NCI-H128 (cell line): ENCODE measurements at regions not wholly inside any gene's neighbourhood (a gene's known extent, or its start where the extent isn't known, plus 50 kb on each side); places are given as distances from the start of the nearest gene placed in this dataset.

Source experiments
- DNase-seq: peaks from one replicate; lab custom pipeline; 2025; ENCODE audit not compliant: unreplicated experiment; lab: John Stamatoyannopoulos, UW

DNA sequence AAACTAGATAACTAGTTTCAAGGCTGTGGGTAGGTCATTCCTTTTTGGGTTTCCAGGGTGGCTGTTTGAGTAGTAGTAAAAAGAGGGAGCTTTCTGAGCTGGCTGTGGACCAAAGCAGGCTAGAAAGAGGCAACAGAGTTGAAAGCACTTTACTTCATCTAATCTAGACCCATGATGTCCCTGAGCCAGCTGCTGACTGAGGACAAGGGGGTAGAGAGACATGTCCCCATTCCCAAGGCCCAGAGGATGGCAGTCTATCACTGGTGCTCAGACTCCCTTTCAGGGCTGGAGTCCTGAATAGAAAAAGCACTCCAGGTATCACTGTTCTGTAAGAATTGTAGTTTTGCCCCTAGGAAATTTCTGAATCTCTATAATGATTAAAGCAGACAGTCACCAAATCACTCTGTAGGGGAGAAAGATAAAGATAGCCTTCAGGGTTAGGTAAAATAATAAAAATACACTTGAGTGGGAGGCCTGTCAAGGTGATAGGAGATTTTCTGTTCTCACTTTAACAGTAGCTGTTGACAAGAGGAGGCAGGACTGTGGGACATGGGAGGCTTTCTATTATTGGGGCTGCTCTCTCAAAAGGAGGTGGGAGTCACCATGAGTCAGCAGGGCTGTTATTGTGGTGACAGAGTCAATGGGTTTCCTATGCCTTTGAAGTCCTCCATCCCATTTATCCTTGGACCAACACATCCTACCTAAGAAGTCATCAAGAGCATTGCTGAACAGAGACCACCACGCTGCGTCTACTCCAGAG, 190.2 kb upstream of the MPHOSPH6 start:
- DNase-seq: no peak

DNA sequence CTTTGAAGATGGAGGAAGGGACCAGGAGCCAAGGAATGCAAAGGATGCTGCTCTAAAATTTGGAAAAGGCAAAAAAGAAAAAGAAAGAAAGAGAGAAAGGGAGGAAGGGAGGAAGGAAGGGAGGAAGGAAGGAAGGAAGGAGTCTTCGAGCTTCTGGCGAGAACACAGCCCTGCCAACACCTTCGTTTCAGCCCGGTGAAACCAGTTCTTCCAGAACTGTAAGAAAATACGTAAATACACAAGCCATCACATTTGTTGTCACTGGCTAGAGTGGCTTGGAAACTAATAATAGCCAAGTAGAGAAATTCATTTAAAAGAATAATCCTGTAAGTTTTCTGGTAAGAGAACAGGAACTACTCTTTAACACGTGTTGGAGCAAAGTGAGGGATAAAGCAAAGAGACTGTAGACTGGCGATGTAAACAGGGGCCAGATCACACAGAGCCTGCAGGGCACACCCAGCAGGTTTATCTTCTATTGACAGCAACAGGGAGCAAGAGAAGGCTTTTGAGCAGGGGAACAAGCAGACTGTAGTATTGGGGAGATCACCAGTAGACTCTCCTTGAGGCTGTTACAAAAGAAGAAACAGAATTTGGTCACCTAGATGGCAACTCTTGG, 188.7 kb upstream of the MPHOSPH6 start:
- no peak for DNase-seq

DNA sequence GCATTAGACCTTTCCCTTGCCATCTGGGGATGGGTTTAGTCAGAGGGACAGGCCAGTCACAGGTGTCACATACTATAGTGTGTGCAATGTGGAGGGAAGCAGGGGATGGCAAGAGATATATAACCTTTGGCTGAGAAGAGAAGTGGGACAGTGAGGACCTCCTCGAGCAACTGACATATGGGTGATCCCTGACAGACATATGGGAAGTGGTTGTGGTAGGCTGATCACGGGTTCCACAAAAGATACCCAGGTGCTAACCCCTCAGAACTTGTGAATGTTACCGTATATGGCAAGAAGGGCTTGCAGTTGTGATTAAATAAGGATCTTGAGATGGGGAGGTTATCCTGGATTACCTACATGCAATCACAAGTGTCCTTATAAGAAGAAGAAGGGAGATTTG, 188.1 kb upstream of the MPHOSPH6 start:
- no peak for DNase-seq

DNA sequence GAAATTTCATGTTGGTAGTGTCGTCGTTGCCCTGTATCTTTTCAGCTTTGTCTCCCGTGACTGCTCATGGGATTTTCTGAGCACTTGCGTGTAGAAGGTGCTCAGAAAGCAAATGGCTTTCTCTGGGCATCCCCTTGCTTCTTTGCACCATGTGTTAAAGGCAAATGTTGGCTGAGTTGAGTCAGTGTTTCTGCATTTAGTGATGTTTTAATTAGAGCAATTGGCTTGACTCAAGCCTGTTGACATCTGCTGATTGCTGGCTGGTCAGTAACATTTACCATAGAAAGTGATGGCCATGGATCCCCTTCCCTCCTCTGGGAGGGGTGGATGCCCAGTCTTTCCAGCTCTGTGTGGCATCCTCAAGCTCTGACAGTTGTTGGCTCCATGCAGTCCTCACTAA, 187.2 kb upstream of the MPHOSPH6 start:
- no peak for DNase-seq

DNA sequence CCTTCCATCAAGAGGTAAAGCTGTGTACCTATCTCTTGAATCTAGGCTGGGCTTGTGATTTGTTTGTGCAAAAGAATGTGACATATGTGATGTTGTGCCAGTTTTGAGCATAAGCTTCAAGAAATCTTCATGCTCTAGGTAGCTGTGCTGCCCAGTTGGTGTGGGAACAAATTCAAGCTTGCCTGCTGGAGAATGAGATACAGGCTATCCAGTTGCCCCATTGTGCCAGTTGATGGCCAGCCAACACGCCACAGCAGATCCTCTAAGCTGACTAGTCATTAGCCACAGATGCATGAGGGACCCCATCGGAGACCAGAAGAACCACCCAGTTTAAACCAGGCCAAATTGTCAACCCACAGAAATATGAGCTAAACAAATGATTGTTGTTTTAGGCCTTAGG, 180.5 kb upstream of the MPHOSPH6 start:
- no peak for DNase-seq

DNA sequence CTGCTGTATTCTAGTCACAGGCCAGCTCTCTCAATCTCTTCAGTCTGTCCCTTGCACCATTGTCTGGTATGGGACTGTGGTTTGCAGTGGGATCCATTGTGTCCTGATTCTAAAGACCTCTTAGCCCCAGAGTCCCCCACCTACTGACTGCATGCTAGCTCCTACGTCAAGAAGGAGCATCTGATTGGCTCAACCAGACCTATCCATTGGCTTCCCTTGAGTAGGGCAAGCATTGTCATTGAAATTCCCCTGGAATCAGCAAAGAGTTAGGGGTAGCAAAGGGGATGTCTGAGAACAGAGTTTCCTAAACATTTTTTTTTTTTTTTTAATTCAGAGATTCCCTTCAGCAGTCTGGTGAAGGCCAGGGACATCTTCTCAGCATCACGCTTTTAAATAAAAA, 175.3 kb upstream of the MPHOSPH6 start:
- no peak for DNase-seq

DNA sequence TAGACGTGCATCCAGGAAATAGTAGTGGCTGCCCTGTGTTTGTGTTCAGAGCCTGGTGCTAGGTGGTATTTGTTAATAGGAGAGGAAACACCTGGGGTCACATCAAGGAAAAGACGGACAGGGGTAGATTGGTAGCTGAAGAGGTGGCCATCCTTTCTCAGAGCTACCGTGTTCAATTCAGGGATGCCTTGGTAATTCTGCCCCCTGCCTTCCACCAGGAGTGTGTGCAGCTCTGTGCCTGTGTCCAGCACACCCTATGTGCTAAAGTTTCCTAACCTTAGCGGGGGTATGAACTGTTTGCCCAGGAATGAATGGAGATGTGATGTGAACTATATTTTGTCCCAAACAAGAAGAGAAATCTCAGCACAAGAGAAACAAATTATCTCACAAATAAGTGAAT, 174.1 kb upstream of the MPHOSPH6 start:
- no peak for DNase-seq

DNA sequence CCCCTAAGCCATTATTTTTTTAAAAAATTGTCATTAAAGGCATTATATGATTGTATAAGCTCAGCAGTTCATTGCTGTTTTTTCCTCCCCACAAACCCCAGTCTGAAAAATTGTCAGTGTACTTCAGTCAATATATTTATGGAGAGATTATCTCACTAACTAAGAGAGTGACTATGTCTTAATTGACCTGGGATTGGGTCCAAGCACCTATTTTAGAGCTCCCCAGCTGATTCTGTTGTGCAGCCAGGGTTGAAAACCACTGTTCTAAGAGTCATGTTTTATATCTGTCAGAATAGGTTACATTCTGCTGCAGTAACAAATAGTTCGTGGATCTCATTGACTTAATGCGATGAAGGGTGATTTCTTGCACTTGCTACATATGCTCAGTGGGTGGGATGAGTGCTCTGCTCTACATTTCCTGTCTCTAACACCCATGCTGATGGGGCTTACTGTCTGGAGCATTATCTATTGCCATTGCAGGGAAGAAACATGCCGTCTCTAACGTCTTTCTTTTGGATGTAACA, 171.2 kb upstream of the MPHOSPH6 start:
- DNase-seq: no peak

DNA sequence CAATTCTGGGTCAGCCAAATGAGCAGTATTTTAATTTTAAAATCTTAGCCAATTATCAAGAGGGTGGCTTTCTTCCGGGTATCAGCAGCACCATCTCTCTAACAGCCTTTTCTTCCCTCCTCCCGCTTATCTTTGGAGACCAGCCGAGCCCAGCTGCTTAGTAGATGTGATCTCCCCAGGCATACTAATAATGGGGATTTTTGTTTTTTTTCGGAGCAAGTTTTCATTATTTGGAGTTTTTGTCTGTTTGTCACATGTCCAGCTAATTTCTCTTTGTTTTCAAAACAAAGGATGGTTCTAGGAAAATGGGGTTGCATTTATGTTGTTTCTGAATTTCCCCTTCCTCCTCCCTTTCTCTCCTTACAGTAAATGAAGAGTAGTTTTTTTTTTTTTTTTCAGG, 170.5 kb upstream of the MPHOSPH6 start:
- DNase-seq: no peak

DNA sequence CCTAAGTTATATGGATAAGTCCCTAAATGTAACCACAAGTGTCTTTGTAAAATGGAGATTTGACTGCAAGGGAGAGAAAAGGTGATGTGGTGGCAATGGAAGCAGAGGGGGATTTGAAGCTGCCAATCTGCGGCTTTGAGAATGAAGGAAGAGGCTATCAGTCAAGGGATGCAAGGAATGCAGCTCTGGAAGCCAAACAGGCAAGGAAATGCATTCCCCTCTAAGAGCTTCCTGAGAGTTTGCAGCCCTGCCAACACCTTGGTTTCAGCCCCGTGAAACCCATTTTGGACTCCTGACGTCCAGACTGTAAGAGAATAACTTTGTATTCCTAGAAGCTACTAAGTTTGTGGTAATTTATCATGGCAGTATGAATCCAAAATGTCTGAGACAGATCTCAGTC, 167.3 kb upstream of the MPHOSPH6 start:
- DNase-seq: no peak

DNA sequence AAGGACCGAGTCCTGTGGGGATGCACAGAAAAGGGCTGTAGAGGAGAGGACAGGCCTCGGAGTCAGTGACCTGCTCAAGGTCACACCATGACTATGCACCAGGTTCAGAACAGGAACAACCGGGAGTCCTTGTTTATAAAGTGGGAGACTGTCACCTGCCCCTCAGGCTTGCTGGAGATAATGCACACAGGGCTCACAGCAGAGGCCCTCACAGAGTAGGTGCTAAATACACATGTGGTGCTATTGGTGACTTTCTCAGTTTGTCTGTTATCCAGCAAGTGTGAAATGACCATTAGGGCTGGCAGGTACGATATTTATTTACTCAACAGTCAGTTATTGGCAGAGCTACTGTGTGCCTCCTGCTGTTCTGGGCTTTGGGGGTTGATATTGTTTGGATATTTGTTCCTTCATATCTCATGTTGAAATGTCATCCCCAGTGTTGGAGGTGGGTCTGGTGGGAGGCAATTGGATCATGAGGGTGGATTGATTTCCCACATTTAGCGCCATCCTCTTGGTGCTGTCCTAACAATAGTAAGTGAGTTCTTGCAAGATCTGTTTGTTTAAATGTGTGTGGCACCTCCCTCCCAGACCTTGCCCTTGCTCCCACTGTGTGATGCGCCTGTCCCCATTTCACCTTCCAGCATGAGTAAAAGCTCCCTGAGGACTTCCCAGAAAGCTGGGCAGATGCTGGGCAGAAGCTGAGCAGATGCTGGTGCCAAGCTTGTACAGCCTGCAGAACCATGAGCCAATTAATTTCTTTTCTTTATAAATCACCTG, 162.1 kb upstream of the MPHOSPH6 start:
- no peak for DNase-seq

DNA sequence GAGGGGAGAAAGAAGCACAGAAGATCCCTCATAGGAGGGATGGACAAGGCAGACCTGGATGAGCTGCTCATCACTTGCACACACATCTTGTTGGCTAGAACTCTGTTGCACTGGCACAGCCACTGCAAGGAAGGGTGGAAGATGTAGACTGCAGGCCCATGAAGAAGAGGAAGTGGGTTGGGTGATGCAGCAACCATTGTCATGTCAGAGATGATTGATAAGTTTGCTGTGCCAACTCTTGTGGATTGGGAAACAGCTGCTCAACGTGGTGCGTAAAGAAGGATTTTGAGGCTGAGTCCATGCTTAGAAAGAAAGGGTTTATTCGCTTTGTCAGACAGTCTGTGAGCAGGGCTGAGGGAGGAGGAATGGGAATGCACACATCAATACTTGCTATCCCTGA, 161.4 kb upstream of the MPHOSPH6 start:
- DNase-seq: no peak

DNA sequence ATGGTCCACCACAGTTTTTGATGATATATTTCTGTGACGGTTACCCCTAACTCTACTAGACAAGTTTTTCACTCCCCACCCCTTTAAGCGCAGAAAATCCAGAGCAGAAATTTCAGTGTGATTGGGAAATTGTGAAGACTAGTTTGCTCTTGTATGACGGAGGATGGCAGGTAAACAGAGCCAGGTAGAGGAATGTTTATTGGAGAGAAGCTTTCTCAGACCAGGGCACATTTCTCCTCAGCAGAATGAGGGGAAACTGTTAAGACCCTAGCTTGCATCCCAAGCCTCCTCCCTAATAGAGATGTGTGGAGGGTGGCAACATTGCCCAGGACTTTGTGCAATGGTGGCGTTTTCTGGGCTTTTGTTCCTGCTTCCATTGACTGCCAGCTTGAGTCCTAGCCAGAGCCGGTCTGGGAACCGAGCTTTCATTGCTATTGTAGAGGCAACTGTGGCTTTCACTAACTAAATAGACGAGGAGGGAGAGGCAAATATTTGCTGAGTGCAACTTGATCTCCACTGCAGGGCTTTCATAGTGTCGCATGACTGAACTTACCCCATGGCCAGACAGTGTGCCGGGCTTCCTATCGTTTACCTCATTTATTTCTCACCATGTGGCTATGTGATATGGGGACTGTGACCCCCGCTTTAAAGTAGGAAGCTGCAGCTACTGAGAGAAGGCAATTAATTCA, 159.6 kb upstream of the MPHOSPH6 start:
- DNase-seq: peak; percentile 49

DNA sequence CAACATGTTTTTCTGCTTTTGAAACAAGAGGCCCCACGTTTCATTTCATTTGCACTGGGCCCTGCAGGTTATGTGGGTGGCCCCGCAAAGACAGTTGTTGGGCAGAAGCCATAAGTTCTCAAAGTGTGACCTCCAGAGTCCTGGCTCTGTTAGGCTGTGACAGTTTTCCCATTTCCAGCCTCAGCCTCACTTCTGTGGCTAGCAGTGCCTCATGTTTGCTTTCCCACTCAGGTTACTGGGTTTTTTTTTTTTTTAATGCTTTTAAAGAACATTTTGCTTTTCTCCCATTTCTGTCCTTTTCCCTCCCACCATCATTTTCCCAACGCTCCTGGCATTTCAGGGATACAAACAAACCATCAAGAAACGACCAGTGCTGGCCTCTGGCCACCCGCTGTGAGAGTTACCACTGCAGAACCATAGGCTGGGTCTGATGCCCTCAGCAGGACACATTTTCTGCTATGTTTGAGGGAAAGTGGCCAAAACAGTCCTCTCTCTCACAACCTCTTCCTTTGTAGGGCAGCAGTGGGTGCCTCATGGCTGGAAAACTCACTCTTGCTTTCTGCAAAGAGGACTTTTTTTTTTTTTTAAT, 159.0 kb upstream of the MPHOSPH6 start:
- no peak for DNase-seq

DNA sequence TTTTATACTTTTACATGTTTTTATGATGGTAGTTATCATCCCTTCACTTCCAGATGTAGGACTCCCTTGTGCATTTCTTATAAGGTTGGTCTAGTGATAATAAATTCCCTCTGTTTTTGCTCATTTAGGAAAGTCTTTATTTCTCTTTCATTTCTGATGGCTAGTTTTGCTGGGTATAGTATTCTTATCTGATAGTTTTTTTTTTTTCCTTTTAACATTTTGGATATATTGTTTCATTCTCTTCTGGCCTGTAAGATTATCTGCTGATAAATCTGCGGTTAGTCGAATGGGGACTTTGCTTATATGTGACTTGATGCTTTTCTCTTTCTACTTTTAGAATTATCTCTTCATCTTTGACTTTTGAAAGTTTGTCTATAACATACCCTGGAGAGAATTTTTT, 153.1 kb upstream of the MPHOSPH6 start:
- DNase-seq: no peak

DNA sequence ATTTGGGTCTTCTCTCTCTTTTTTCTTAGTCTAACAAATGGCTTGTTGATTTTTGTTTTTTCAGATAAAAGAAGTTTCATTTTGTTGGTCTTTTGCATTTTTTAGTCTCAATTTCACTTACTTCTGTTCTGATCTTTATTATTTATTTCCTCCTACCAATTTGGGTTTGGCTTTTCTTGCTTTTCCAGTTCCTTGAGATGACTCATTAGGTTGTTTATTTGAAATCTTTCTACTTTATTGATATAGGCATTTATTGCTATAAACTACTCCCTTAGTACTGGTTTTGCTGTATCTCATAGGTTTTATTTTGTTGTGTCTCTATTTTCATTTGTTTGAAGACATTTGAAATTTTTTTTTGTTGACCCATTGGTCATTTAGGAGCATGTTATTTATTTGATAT, 152.2 kb upstream of the MPHOSPH6 start:
- no peak for DNase-seq

DNA sequence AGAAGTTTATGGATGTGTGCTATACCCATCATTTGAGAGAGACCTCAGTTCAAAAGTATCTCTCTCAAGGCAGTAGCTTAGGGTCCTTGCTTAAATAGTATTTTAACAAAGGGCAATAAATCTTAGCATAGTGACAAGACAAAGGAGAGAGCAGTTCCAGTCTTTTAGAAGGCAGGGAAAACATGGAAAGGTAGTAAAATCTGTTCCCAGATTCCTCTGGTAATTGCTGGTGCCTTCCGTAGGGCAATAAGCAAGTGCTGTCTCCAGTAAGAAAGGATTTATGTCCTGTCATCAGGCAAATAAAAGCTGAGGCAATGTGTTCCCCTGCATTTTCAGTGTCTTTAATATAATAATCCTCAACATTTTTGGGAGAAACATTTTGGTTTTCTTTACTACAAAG, 149.0 kb upstream of the MPHOSPH6 start:
- no peak for DNase-seq

DNA sequence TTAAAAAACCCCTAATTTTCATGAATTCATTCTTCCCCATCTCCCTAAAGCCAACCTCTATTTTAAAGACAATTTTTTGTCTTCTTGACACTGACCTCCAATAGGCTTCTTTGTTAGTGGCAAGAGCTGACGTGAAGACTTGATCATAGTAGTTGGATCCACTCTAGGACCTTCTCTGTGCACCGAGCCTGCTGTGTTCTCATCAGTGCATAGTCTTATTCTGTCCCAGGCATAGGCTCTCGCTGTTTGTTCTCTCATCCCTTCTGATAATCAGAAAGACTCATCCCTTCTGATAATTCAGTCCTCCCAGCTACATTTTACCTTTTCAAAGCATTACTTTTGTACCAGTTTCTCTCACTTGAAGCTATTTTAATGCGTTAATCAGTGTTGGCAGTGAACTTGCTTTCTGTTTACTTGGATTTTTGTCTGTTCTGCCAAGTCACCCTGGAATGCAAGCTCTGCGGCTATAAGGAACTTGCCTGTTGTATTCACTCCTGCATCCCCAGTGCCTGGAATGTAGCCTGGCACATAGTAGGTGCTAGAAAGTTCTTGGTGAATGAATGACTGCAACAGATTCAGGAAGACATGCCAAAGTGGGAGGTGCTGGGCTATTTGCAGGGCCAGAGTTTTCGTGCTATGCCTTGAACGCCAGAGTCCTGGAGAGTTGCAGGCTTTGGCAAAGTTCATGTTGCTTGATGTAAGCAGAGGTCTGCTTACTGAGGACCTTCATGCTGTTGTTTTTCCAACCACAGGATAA, 147.6 kb upstream of the MPHOSPH6 start:
- no peak for DNase-seq

DNA sequence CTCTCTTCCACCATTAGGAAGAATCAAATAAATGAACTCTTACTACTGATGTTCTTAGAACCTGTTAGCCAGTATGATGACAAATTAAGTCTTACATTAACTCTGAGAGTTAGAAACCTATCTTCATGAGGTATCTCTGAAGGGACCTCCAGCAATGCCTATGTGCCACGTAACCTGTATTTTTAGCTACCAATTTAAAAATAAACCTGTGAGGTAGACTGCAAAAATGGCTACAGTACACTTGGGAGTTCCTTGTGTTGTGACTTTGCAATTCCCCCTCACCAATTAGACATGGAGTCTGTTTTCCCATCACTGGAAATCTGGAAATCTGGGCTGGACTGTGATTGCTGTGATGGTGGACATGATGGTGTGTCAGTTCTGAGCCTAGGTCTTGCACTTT, 143.7 kb upstream of the MPHOSPH6 start:
- no peak for DNase-seq

DNA sequence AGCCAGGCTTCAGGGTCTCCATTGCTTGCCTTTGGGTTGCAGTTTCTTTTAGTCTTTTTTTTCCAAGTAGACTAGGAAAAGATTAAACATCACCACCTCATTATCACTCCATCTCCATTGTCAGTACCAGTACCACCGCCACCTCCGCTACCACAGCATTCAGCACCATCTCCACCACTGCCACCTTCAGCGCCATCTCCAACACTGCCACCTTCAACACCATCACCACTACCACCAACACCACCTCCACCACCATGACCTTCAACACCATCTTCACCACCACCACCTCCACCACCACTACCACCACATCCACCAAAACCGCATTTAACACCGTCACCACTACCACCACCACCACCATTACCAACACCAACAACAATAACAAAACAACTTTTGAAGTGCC, 141.5 kb upstream of the MPHOSPH6 start:
- DNase-seq: no peak
